GM19452 (cell line): ENCODE measurements at regions not wholly inside any gene's neighbourhood (a gene's known extent, or its start where the extent isn't known, plus 50 kb on each side); places are given as distances from the start of the nearest gene placed in this dataset.

Experiments
- ATAC-seq: cut with Tn5 transposase; IDR thresholded peaks from one replicate; pipeline ENCODE4 v1.9.1; 2021; ENCODE audit not compliant: unreplicated experiment

- ATAC-seq: no peak
Observed at GRCh38 chr12:126607157-126607556, 1541.9 kb downstream of the AACS start.

DNA sequence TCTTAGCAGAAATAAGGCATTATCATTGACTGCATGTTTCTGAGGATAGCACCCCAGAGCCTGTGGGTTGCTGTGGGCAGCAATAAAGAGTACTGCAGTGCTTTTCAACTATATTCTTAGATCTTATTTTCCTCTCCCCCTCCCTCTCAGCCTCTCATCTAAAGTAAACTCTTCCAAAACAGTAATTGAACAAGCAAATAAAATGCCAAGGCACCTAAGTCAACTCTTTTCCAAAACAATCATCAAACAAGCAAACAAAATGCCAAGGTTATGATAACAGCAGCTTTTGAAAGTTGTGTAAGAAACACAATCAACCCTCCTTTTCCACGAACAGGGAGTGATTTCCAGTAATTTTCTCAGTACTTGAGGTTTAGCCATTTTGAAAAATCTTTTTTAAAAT is 1542.6 kb downstream of the AACS start:
- ATAC-seq: no peak

DNA sequence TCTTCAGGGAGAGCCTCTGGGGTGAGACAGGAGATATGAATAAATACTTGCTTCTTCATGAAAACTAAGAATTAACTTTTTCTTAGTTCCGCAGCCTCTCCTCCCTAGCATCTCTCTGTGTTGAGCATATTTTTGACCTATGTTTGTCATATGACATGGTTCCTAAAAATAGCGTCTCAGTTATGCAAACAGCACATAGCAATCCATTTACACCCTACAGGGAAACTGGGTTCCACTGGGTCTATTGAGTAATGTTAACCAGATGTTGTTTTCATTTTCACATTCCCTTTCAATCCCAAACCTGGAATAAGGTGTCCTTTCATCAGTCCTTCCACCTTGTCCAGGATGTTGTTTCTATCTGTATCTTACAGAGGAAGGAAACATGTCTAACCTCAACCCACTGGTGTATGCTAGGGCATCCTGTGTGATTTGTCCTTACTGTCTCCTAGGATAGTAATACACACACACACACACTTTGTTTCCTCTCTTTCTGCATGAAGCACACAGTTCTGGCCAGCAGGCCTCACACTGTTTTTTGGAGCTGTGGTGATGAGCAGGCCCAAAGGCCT is 1543.5 kb downstream of the AACS start:
- no peak for ATAC-seq

GRCh38 chr12:126616441-126616840 is 1551.2 kb downstream of the AACS start:
- no peak for ATAC-seq

GRCh38 chr12:126617312-126617711 is 1552.1 kb downstream of the AACS start:
- no peak for ATAC-seq

DNA sequence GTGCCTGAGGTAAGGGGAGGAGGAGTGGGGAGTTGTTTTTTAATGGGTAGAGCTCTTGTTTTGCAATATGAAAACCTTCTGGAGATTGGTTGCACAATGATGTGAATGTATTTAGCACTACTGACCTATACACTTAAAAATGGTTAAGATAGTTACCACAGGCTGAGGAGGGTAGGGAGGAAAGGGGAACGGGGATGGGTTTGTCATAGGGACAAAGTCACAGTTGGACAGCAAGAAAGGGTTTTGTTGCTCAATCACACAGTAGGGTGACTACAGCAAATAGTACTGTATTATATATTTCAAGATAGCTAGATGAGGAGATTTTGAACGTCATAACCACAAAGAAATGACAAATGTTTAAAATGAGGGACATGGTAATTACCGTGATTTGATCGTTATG is 1562.4 kb downstream of the AACS start:
- ATAC-seq: no peak

GRCh38 chr12:126636821-126637220 is 1571.6 kb downstream of the AACS start:
- ATAC-seq: no peak

- ATAC-seq: no peak
Observed at GRCh38 chr12:126644236-126645020, 1579.2 kb downstream of the AACS start.

DNA sequence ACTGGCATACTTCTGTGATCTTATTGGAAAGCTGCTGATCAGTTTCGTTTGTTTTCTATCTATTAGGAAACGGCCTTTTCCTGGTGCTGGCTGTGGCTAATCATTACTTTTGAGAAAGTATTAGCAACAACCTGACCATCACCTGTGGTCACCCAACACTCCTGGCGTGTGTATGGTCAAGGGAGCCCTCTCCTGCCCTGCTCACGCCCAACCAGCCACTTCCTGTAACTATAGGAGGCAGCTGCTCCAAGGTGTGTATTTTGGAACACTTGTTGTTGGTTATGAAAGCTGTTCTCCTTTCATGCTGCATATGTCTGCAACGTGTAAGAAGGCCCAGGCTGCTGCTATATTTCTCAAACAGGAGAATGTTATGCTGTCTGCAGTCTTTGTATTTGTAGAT is 1582.8 kb downstream of the AACS start:
- no peak for ATAC-seq

DNA sequence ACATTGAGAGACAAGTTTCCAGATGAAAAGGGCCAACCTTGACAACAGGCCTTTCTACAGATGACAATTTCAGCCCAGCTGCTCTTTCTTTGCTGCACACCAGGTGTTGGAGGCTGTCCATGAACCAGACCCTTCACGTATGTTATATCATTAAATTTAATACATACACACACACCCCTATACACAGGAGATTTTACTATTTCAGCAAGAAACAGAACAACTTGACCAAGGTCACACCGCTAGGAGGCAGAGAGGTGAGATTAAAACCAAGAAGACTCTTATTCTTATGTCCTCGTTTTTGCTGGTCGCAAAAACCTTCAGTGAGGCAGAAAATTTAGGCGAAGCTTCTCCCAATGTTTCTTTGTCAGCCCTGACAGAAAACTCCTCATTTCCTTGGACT is 1585.9 kb downstream of the AACS start:
- ATAC-seq: no peak

DNA sequence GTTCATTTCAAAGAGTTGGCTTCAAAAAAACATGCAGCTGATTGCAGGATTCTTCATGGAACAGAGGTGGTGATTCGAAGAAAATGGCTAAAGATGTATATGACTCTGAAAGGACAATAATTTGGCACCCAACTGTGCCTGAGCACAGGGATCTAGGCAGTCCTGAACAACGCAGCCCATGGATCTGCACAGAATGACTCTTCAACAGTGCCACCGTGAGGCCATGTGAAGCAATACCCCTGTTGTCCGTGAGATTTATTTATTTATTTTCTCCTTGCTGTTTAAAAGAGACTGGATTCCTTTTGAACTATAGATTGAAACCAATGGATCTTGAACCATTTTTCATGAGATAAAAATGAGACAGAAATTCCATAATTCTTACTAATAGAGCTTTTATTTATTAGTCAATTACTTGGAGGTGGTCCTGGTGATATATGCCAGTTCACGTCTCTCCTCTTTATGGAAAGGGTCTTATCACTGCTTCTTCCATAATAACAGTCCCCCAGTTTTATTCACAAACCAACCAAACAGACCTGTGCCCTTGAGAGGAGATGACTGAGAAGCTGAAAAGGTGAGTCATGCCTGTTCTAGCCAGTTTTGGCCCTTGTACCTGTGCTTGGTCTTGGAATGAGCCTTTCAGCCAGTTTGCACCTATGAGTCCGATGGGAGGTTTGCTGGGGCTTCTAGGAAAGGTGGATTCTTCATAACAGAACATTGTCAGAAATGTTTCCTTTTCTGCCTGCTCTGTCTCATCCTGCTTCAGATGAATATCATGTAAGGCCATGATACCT is 1598.3 kb downstream of the AACS start:
- no peak for ATAC-seq

- ATAC-seq: no peak
Observed at GRCh38 chr12:126667339-126667738, 1599.6 kb upstream of the TMEM132C start.

GRCh38 chr12:126668538-126668937 is 1598.4 kb upstream of the TMEM132C start:
- ATAC-seq: no peak

GRCh38 chr12:126668961-126669360 is 1598.0 kb upstream of the TMEM132C start:
- no peak for ATAC-seq

- no peak for ATAC-seq
Observed at GRCh38 chr12:126676434-126676833, 1590.5 kb upstream of the TMEM132C start.

DNA sequence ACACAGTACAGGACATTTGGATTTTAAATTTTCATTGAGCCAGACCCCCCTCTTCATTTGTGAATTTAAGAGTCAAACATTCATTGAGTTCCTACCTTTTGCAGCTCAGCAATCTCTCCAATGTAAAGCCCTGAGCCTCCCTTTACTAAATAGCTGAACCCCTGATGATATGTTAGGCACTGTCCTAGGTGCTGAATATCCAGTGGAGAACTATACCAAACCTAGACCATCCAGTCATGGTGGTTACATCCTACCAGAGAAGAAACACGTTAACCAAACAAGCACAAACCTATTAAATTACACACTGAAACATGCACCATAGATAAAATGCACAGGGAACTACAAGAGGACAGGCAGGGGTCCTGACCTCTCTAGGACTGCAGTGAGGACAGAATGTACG is 1585.3 kb upstream of the TMEM132C start:
- ATAC-seq: no peak

- ATAC-seq: no peak
Observed at GRCh38 chr12:126684703-126685102, 1582.3 kb upstream of the TMEM132C start.

GRCh38 chr12:126685636-126686035 is 1581.3 kb upstream of the TMEM132C start:
- no peak for ATAC-seq

- no peak for ATAC-seq
Observed at GRCh38 chr12:126688556-126688955, 1578.4 kb upstream of the TMEM132C start.

- ATAC-seq: no peak
Observed at GRCh38 chr12:126700096-126700495, 1566.9 kb upstream of the TMEM132C start.

- ATAC-seq: no peak
Observed at GRCh38 chr12:126704609-126705008, 1562.4 kb upstream of the TMEM132C start.

DNA sequence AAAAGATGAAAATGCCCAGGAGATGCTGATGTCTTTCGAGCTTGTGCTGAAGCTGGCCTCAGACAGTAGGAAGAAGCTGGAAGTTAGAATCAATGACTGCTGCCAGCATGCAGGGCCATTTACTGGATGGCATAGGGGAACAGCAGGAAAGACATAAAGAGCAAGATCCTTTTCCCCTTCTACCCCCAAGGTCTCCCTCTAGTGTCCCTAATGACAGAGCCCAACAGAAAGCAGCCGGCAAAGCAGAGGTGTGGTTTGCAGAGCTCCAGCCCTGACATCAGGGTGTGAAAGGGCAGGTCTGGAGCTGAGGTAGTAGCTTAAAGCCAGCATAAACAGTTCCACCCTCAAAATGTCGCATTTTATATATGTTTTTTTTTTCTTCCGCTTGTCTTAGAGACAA is 1560.7 kb upstream of the TMEM132C start:
- ATAC-seq: no peak
